ENCODE measurements at regions not wholly inside any gene's neighbourhood (a gene's known extent, or its start where the extent isn't known, plus 50 kb on each side); places are given as distances from the start of the nearest gene placed in this dataset.

GRCh38 chr15:69663982-69664381, 211.4 kb downstream of the RPLP1 start:
- TF ChIP-seq POLR2AphosphoS5 (IDR thresholded peaks at IDR 0.05; ENCODE audit: low read depth, low read length) (no peak), REST (IDR thresholded peaks at IDR 0.05; ENCODE audit: insufficient read depth in 1 of 2, low read depth in 2 of 2, low read length in 1 of 2) (no peak), SIN3A (IDR thresholded peaks at IDR 0.05; ENCODE audit: borderline replicate concordance, insufficient read depth, low read depth, low read length) (no peak), TCF7L2 (IDR thresholded peaks at IDR 0.05; ENCODE audit: low read depth, low read length) (no peak)
- TF ChIP-seq, protein P1, sequence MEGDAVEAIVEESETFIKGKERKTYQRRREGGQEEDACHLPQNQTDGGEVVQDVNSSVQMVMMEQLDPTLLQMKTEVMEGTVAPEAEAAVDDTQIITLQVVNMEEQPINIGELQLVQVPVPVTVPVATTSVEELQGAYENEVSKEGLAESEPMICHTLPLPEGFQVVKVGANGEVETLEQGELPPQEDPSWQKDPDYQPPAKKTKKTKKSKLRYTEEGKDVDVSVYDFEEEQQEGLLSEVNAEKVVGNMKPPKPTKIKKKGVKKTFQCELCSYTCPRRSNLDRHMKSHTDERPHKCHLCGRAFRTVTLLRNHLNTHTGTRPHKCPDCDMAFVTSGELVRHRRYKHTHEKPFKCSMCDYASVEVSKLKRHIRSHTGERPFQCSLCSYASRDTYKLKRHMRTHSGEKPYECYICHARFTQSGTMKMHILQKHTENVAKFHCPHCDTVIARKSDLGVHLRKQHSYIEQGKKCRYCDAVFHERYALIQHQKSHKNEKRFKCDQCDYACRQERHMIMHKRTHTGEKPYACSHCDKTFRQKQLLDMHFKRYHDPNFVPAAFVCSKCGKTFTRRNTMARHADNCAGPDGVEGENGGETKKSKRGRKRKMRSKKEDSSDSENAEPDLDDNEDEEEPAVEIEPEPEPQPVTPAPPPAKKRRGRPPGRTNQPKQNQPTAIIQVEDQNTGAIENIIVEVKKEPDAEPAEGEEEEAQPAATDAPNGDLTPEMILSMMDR (IDR thresholded peaks at IDR 0.05) = no peak
